ENCODE measurements at regions not wholly inside any gene's neighbourhood (a gene's known extent, or its start where the extent isn't known, plus 50 kb on each side); places are given as distances from the start of the nearest gene placed in this dataset.
A peak's percentile ranks its signal among the peaks of the same experiment; 100 is the strongest.

DNA sequence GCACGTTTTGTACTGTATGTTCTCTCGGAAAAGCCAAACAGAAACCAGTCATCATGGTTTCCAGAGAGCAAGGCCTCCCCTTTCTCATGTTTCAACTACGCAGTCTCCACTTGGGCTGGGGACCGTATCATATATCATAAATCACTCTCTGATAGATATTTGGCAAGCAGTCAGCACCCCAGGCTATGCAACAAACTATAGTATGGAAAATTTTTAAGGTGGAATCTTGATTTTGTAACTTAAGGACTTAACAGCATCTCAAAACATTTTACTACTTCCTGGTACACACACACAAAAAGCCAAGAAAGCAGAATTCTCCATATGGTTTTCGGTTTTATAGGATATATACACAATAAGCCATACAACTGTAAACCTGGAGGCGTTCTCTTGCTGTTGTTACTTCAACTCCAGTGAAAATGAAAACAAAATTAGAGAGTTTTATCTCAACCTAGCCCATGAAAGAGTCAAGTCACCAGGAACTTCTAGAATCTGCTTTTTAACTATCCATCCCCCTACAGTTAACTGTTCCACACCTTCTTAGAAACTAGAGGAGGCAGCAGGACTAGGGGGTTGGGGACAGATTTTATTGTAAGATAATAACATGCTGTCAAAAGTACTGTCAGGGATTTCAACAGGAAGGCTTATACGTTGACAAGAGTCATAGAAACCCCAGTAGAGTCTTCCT, 283.4 kb downstream of the NFIB start:
- Histone ChIP-seq H3K9me2 (ENCODE audit: insufficient read depth) (peaks cover 4% of the 10 kb centered on the region; the same call in 1 of the 2 replicates), H3K4me3 (no peak overlapping the region), H3K27ac (ENCODE audit: low read depth) (no peak overlapping the region), H3K4me2 (no peak overlapping the region), H3K4me1 (ENCODE audit: insufficient read depth) (peaks cover 20% of the 10 kb centered on the region), H3F3A (replicated peaks; ENCODE audit: low read depth) (no peaks in the 10 kb centered on the region), H3K27me3 (ENCODE audit: insufficient read depth) (no peaks in the 10 kb centered on the region), H4K20me1 (replicated peaks; ENCODE audit: insufficient read depth) (no peaks in the 10 kb centered on the region), H3K36me3 (ENCODE audit: insufficient read depth) (no peaks in the 10 kb centered on the region; the same call in 1 of the 2 replicates), H3K79me2 (replicated peaks; ENCODE audit: insufficient read depth) (no peaks in the 10 kb centered on the region), H2AFZ (peak overlapping the region; percentile 75)
- TF ChIP-seq, protein P1, sequence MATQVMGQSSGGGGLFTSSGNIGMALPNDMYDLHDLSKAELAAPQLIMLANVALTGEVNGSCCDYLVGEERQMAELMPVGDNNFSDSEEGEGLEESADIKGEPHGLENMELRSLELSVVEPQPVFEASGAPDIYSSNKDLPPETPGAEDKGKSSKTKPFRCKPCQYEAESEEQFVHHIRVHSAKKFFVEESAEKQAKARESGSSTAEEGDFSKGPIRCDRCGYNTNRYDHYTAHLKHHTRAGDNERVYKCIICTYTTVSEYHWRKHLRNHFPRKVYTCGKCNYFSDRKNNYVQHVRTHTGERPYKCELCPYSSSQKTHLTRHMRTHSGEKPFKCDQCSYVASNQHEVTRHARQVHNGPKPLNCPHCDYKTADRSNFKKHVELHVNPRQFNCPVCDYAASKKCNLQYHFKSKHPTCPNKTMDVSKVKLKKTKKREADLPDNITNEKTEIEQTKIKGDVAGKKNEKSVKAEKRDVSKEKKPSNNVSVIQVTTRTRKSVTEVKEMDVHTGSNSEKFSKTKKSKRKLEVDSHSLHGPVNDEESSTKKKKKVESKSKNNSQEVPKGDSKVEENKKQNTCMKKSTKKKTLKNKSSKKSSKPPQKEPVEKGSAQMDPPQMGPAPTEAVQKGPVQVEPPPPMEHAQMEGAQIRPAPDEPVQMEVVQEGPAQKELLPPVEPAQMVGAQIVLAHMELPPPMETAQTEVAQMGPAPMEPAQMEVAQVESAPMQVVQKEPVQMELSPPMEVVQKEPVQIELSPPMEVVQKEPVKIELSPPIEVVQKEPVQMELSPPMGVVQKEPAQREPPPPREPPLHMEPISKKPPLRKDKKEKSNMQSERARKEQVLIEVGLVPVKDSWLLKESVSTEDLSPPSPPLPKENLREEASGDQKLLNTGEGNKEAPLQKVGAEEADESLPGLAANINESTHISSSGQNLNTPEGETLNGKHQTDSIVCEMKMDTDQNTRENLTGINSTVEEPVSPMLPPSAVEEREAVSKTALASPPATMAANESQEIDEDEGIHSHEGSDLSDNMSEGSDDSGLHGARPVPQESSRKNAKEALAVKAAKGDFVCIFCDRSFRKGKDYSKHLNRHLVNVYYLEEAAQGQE (IDR thresholded peaks at IDR 0.05; ENCODE audit: unreplicated experiment) = no peak
- TF ChIP-seq NANOG (IDR thresholded peaks at IDR 0.05; ENCODE audit: borderline replicate concordance) (no peak), CREB1 (CRISPR knock-in tag; IDR thresholded peaks at IDR 0.05; ENCODE audit: low read depth) (no peak)
- TF ChIP-seq, protein P2, sequence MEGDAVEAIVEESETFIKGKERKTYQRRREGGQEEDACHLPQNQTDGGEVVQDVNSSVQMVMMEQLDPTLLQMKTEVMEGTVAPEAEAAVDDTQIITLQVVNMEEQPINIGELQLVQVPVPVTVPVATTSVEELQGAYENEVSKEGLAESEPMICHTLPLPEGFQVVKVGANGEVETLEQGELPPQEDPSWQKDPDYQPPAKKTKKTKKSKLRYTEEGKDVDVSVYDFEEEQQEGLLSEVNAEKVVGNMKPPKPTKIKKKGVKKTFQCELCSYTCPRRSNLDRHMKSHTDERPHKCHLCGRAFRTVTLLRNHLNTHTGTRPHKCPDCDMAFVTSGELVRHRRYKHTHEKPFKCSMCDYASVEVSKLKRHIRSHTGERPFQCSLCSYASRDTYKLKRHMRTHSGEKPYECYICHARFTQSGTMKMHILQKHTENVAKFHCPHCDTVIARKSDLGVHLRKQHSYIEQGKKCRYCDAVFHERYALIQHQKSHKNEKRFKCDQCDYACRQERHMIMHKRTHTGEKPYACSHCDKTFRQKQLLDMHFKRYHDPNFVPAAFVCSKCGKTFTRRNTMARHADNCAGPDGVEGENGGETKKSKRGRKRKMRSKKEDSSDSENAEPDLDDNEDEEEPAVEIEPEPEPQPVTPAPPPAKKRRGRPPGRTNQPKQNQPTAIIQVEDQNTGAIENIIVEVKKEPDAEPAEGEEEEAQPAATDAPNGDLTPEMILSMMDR (conservative IDR thresholded peaks at IDR 0.05; ENCODE audit: low read depth in 2 of 2) = no peak
- TF ChIP-seq, protein P3, sequence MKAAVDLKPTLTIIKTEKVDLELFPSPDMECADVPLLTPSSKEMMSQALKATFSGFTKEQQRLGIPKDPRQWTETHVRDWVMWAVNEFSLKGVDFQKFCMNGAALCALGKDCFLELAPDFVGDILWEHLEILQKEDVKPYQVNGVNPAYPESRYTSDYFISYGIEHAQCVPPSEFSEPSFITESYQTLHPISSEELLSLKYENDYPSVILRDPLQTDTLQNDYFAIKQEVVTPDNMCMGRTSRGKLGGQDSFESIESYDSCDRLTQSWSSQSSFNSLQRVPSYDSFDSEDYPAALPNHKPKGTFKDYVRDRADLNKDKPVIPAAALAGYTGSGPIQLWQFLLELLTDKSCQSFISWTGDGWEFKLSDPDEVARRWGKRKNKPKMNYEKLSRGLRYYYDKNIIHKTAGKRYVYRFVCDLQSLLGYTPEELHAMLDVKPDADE (IDR thresholded peaks at IDR 0.05) = no peak
- H3K4me3 Mint-ChIP-seq = no peak overlapping the region
- H3K36me3 Mint-ChIP-seq (ENCODE audit: low read depth) = no peaks in the 10 kb centered on the region
- no peaks in the 10 kb centered on the region; the same call in 2 of the 3 replicates for H3K9me3 Mint-ChIP-seq
- H3K27ac Mint-ChIP-seq = no peak overlapping the region
- ATAC-seq (no peak), DNase-seq (ENCODE audit: low spot score) (no peak)
- H3K4me1 Mint-ChIP-seq = peaks cover 23% of the 10 kb centered on the region
- H3K27me3 Mint-ChIP-seq (ENCODE audit: insufficient read depth, low read depth, poor library complexity) = no peaks in the 10 kb centered on the region

DNA sequence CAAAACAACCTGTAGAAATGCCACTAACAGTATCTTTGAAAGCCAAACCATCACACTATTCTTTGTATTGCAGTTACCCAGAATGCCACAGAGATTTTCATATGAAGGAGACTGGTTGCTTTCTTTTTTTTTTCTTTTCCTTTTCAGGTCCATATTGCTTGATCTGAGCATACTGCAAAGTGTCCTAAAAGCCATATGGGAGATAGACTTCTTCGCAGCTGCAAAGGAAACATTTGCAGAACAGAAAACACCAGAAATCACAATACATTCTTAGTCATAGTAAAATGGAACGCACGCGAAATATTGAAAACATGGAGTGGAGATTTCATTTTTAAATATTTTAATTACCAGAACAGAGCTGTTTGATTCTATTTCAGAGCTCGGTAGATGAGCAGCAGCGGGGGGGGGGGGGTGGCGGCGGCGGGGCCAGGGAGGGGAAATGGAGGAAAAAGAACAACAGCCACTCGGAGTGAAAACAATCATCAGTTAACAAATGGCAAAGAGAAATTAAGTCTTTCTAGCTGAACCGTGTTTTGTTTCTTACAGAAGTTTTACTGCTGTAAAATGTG, 284.1 kb downstream of the NFIB start:
- Histone ChIP-seq H4K20me1 (replicated peaks; ENCODE audit: insufficient read depth) (no peaks in the 10 kb centered on the region), H3F3A (replicated peaks; ENCODE audit: low read depth) (no peaks in the 10 kb centered on the region), H2AFZ (peak overlapping the region; percentile 75), H3K4me1 (ENCODE audit: insufficient read depth) (peaks cover 20% of the 10 kb centered on the region), H3K4me2 (no peak overlapping the region), H3K9me2 (ENCODE audit: insufficient read depth) (peaks cover 4% of the 10 kb centered on the region; the same call in 1 of the 2 replicates), H3K79me2 (replicated peaks; ENCODE audit: insufficient read depth) (no peaks in the 10 kb centered on the region), H3K27me3 (ENCODE audit: insufficient read depth) (no peaks in the 10 kb centered on the region), H3K36me3 (ENCODE audit: insufficient read depth) (no peaks in the 10 kb centered on the region; the same call in 1 of the 2 replicates), H3K4me3 (no peak overlapping the region), H3K27ac (ENCODE audit: low read depth) (no peak overlapping the region)
- ATAC-seq (no peak), DNase-seq (ENCODE audit: low spot score) (no peak)
- TF ChIP-seq STAT1 (IDR thresholded peaks at IDR 0.05; ENCODE audit: unreplicated experiment) (no peak), NANOG (IDR thresholded peaks at IDR 0.05; ENCODE audit: borderline replicate concordance) (no peak), POLR2AphosphoS5 (IDR thresholded peaks at IDR 0.05; ENCODE audit: low read depth) (no peak)
- TF ChIP-seq, protein P3 (IDR thresholded peaks at IDR 0.05) = no peak
- H3K4me3 Mint-ChIP-seq = no peak overlapping the region
- H3K9me3 Mint-ChIP-seq = no peaks in the 10 kb centered on the region; the same call in 2 of the 3 replicates
- H3K27ac Mint-ChIP-seq = no peak overlapping the region
- H3K27me3 Mint-ChIP-seq (ENCODE audit: insufficient read depth, low read depth, poor library complexity) = no peaks in the 10 kb centered on the region
- no peaks in the 10 kb centered on the region for H3K36me3 Mint-ChIP-seq (ENCODE audit: low read depth)
- H3K4me1 Mint-ChIP-seq = peaks cover 23% of the 10 kb centered on the region

Measured in GM23338 (cell line).